HG03575 (cell line): ENCODE measurements at regions not wholly inside any gene's neighbourhood (a gene's known extent, or its start where the extent isn't known, plus 50 kb on each side); places are given as distances from the start of the nearest gene placed in this dataset.
"Not testable (repeated sequence)": the region's sequence is repeated elsewhere in the genome, so short reads cannot be mapped to it uniquely, and the experiment has no call there.

Experiments
- ATAC-seq: cut with Tn5 transposase; IDR thresholded peaks from one replicate; pipeline ENCODE4 v1.9.1; 2021; ENCODE audit not compliant: unreplicated experiment, insufficient number of reproducible peaks, low FRiP score; ENCODE audit errors: extremely low read depth

DNA sequence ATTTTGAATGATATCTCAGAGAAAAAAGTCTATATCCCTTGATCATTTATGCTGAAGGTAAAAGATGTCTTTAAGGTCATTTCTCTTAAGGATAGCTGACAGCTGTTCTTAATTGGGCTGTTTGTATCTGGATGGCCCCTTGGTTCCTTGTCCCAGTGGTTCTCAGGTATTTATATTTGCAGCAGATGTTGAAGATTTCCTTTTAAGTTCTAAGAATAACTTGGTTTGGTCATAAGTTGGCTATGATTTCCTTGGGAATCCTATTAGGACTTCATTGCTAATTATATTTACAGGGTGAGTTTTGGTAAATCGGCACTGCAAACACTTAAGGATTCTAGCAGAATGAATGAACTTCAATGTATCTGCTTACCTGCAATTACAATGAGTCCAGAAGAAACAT is 460.4 kb upstream of the SGO1 start:
- ATAC-seq: no peak

- no peak for ATAC-seq
Observed at GRCh38 chr3:20645340-20645739, 459.3 kb upstream of the SGO1 start.

DNA sequence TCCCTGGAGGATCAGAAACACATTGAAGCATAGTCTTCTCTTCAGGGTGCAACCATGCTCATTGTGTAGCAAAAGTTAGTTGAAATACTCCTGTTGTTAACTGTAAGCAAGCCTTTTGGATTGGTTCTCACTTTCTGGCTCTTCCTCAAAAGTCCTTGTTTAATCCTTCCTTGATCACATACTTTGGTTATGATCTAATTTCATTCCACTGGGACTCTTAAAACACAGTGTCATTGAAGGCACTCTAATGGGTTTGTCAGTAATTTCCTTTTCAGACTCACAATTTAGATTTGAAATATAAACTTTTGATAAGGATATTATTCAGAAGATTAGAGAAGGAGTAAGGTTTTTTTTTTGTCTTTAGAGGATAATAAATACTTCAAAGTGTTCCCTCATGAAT is 451.7 kb upstream of the SGO1 start:
- no peak for ATAC-seq

DNA sequence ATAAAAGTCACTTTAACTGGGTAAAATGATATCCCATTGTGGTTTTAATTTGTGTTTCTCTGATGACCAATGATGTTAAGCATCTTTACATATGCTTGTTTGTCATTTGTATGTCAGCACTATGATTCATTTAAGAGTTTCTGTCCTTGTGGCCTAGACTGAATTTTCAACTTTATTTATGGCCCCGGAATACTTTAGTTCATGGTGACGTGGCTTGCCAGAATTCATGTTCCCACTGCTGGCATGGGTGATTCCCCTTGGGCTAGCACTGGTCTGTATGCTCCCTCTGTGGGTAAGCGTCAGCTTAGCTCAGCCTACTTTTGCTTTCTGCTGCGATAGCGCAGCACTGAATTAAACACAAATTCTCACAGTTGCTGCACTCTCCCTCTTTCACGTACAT is 436.3 kb upstream of the SGO1 start:
- no peak for ATAC-seq

DNA sequence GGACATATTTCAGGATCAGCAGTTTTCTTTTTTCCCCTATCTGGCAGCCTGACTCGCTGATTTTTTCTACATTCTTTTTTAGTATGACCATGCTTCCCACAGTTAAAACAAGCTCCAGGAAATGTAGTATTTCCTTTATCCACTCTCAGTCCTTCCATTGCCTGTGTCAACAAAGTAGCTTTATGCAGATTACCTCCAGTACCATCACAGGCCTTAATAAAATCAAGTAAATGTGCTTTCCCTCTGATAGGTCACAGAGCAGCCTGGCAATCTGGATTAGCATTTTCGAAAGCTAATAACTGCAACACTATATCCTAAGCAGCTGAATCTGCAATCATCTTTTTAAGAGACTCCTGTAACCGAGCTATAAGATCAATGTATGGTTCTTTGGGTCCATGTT is 432.6 kb upstream of the SGO1 start:
- not testable (repeated sequence) for ATAC-seq

DNA sequence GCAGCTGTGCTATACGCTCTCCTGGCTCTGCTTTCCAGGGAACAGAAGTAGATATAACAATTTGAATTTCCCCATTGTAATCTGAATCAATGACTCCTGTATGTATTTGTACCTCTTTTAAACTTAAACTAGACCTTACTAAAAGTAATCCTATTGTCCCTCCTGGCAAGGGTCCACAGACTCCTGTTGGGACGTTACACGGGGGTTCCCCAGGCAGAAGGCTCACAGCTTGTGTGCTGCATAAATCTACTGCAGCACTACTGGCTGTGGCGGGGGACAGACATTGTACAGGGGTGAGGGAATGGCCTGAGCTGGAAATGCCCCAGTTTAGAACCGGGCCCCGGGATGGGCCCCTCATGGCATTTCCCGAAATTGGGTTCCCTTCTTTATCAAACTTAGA is 432.2 kb upstream of the SGO1 start:
- not testable (repeated sequence) for ATAC-seq

GRCh38 chr3:20615982-20616381 is 430.0 kb upstream of the SGO1 start:
- ATAC-seq: not testable (repeated sequence)

DNA sequence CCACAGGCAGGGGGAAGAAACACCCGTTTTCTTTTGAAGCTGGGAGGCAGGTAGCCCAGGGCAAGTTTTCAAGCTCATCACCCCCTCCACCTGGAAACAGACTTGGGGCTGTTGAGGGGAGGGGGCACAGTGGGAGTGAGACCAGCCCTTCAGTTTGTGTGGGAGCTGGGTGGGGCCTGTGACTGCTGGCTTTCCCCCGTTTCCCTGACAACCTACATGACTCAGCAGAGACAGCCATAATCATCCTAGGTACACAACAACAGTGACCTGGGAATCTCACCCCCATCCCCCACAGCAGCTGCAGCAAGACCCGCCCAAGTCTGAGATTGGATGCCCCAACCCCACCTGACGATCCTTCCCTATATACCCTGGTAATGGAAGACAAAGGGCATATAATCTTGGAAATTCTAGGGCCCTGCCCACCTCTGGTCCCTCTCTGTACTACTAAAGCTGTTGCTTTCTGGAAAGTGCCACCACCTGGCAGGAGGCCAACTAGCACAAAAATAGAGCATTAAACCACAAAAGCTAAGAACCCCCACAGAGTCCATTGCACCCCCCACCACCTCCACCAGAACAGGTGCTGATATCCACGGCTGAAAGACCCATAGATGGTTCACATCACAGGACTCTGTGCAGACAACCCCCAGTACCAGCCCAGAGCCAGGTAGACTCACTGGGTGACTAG is 422.2 kb upstream of the SGO1 start:
- ATAC-seq: no peak

GRCh38 chr3:20604659-20605058 is 418.7 kb upstream of the SGO1 start:
- no peak for ATAC-seq

GRCh38 chr3:20589275-20589674 is 403.3 kb upstream of the SGO1 start:
- ATAC-seq: no peak

GRCh38 chr3:20588781-20589180 is 402.8 kb upstream of the SGO1 start:
- no peak for ATAC-seq

DNA sequence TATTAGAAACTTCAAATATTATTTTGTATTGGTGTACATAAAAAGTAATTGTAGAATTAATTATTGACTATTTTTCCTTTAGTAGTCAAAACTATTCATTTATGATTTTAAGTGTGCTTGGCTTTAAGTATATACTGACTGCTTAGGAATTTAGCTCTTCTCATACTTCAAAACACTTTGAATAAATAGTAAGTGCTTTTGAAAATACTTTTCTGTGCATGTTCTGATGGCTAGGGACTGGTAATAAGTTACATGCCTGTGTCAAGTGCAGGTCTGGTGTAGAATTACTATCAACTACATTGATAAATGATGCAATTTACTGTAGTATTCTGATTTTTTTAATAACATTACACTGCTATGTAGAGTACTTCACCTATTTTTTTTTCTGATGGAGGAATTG is 397.6 kb upstream of the SGO1 start:
- ATAC-seq: no peak

GRCh38 chr3:20576228-20576627 is 390.2 kb upstream of the SGO1 start:
- no peak for ATAC-seq

DNA sequence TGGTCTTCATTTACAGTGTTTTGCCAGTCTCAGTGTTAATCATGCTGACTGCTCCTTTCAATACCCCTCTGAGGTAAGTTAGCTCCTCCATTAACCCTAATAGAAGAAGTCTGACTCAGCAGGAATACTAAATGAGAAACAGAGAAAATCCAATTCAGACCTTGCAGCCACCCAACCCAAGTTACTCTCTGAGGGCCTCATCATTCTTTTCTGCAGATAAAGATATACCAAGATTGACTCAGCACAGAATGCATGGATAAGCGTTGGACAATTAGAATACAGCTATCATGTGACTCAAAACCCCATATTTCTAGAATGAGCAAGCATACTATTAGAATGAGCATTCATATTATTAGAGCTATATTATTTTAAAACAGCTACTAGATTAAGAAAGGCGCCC is 389.1 kb upstream of the SGO1 start:
- no peak for ATAC-seq

- no peak for ATAC-seq
Observed at GRCh38 chr3:20574746-20575145, 388.7 kb upstream of the SGO1 start.

DNA sequence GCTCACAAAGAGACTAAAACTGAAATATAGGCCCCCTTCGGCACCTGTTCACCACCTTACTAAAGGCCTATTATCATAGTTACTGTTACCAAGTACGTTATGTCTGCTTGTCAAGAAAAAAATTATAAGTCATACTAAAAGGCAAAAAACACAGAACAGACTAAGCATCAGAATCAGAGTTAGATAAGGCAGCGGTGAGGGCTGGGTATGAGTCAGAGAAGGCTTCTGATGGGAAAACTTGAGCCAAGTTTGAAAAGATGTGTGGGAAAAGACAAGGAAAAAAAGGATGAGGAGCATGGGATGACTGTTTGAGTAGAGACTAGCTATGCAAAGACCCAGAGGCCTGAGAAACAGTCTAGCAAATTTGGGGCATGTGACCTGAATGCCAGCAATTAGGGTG is 387.2 kb upstream of the SGO1 start:
- ATAC-seq: no peak

DNA sequence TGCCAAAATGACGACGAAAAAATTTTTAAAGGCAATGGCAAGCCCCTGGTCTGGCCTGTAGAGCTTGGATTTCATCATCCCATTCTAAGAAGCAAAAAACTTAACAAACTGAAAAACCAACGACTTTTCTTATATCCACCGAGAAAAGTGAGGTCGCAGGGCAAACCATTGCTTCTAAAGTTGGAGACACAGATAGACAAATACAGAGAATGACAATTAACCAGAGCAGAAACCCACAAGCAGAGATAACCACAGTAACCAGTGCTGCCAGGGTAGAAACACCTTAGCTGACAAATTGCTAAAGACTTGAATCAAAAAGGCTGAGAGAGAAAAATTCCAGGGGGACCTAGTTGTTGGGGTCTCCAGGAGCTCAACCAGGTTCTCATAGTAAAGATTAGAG is 386.5 kb upstream of the SGO1 start:
- no peak for ATAC-seq

- no peak for ATAC-seq
Observed at GRCh38 chr3:20569310-20569709, 383.3 kb upstream of the SGO1 start.

DNA sequence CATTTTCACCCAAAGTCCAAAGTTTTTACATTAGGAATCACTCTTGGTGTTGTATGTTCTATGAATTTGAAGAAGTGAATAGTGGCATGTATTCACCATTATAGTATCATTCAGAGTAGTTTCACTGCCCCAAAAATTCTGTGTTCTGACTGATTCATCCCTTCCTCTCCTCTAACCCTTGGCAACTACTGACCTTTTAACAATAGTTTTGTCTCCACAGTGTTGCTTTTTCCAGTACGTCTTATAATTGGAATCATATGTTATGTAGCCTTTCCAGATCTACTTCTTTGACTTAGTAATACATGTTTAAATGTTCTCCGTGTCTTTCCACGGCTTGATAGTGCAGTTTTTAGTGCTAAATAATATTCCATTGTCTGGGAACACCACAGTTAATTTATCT is 379.0 kb upstream of the SGO1 start:
- no peak for ATAC-seq

DNA sequence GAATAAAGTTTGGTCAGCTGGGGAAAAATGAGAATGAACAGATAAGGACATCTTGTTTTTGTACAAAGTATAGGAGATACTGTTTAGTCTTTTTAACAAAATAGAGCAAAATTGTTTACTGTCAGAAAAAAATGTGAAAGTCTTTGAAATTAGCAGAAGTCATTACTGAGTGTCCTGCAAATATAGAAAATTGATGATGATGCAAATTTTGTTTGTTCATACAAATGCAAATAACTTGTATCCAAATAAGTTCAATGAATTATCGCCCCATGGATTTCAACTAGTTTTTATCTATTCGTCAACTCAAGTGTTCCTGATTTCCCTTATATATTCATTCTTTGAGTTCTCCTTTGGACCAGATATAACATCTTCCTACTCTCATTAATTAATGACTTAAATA is 378.0 kb upstream of the SGO1 start:
- ATAC-seq: no peak

DNA sequence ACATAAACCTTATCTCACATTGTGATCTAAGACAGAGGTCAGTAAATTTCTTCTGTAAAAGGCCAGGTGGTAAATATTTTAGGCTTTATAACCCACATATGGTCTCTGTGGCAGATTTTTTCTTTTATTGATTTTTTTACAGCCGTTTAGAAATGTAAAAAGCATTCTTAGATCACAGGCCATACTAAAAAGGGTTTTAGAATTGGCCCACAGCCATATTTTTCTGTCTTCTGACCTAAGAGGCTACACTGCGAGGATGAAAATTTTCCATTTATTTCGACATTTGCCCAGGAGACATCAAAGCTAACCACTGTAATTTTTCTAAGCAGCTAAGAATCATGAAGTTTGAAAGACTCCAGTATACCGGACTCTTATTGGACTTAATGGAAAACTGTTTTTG is 377.2 kb upstream of the SGO1 start:
- no peak for ATAC-seq
